Astrocyte of the spinal cord (primary cell): ENCODE measurements at regions not wholly inside any gene's neighbourhood (a gene's known extent, or its start where the extent isn't known, plus 50 kb on each side); places are given as distances from the start of the nearest gene placed in this dataset.
"Not testable (repeated sequence)": the region's sequence is repeated elsewhere in the genome, so short reads cannot be mapped to it uniquely, and the experiment has no call there.

ENCODE experiments used
- DNase-seq: peaks from one replicate; pipeline ENCODE4 v3.0.0; 2011; ENCODE audit warnings: low read depth, low spot score
- H3K4me3 ChIP-seq: 2 replicates; pipeline ENCODE4 v1.5.1; 2011; ENCODE audit warnings: low read depth, mild to moderate bottlenecking, low read length, moderate library complexity
- CTCF ChIP-seq: IDR thresholded peaks from 2 replicates; pipeline ENCODE4 v1.5.1; 2012; ENCODE audit warnings: low read depth, mild to moderate bottlenecking, low read length, inconsistent platforms
- in situ Hi-C: cut with HindIII; loops from 2 replicates; pipeline ENCODE4 v1.10.0; 2017; ENCODE audit warnings: low sequenced_read_pairs

- H3K4me3 ChIP-seq = no peak overlapping the region
- no peak for TF ChIP-seq CTCF
- in situ Hi-C loops = no loop called here
- no peak for DNase-seq
Observed at GRCh38 chr6:40146902-40147301, 212.6 kb upstream of the MOCS1 start.

GRCh38 chr6:40139447-40139846, 205.2 kb upstream of the MOCS1 start:
- in situ Hi-C loops = no loop called here
- no peak for TF ChIP-seq CTCF
- no peak overlapping the region for H3K4me3 ChIP-seq
- no peak for DNase-seq

- DNase-seq = no peak
- in situ Hi-C loops = no loop called here
- no peak overlapping the region for H3K4me3 ChIP-seq
- no peak for TF ChIP-seq CTCF
Observed at GRCh38 chr6:40138273-40138720, 204.0 kb upstream of the MOCS1 start.

GRCh38 chr6:40135491-40136072, 201.3 kb upstream of the MOCS1 start:
- TF ChIP-seq CTCF = no peak
- in situ Hi-C loops = no loop called here
- DNase-seq = no peak
- no peak overlapping the region for H3K4me3 ChIP-seq

- H3K4me3 ChIP-seq, DNase-seq, in situ Hi-C loops: not testable (repeated sequence)
Observed at GRCh38 chr6:40133981-40134380, 199.7 kb upstream of the MOCS1 start.

GRCh38 chr6:40131675-40132074, 197.4 kb upstream of the MOCS1 start:
- no peak for DNase-seq
- in situ Hi-C loops = no loop called here
- no peak overlapping the region for H3K4me3 ChIP-seq
- TF ChIP-seq CTCF = no peak

GRCh38 chr6:40128127-40128526, 193.9 kb upstream of the MOCS1 start:
- no peak for TF ChIP-seq CTCF
- H3K4me3 ChIP-seq = no peak overlapping the region
- in situ Hi-C loops = no loop called here
- DNase-seq = no peak
